Central memory CD8-positive, alpha-beta T cell (primary cell): ENCODE measurements at regions not wholly inside any gene's neighbourhood (a gene's known extent, or its start where the extent isn't known, plus 50 kb on each side); places are given as distances from the start of the nearest gene placed in this dataset.

Experiments used
- ATAC-seq: fragments of 150-1000 bp; cut with Tn5 transposase; replicated peaks from 2 replicates; pipeline ENCODE4 v1.10.0; 2022; ENCODE audit warnings: mild to moderate bottlenecking, moderate FRiP score, moderate number of reproducible peaks; ENCODE audit not compliant: poor library complexity, severe bottlenecking; ENCODE audit errors: extremely low read depth
- DNase-seq, 2 donors: peaks; one replicate each; pipeline ENCODE4 v3.0.0; 2021; ENCODE audit warnings: low spot score in 2 of 2
- H3K27ac Mint-ChIP-seq: one replicate; pipeline ENCODE4 v1.8.0; 2022; ENCODE audit warnings: low read depth, mild to moderate bottlenecking, moderate library complexity, mixed read lengths
- H3K27me3 Mint-ChIP-seq: one replicate; pipeline ENCODE4 v1.8.0; 2022; ENCODE audit warnings: mixed read lengths
- H3K36me3 Mint-ChIP-seq: one replicate; pipeline ENCODE4 v1.8.0; 2022; ENCODE audit warnings: mild to moderate bottlenecking, moderate library complexity, mixed read lengths; ENCODE audit not compliant: insufficient read depth
- H3K4me1 Mint-ChIP-seq: one replicate; pipeline ENCODE4 v1.8.0; 2022; ENCODE audit warnings: mixed read lengths
- H3K4me3 Mint-ChIP-seq: one replicate; pipeline ENCODE4 v1.8.0; 2022; ENCODE audit warnings: mild to moderate bottlenecking, moderate library complexity, mixed read lengths
- H3K9me3 Mint-ChIP-seq: one replicate; pipeline ENCODE4 v1.8.0; 2022; ENCODE audit warnings: mixed read lengths

DNA sequence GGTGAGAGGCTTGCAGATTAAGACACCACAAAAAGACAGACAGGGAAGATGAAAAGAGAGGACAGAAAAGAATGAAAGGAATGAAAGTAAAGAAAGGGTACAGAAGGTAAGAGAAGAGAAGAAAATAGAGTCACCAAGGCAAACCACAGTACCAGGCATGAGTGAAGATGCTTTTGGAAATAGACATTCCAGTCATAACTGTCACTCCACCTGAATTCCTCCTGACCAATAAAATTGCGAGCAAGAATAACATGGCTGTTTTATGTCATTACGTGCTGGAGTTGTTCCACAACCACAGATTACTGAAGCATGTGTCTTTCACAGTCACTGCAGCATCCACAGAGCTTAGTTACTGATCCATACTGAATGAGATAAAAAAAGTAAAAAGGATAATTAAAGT is 864.9 kb upstream of the SLIT2 start:
- DNase-seq (no peak), ATAC-seq (no peak)
- Mint-ChIP-seq H3K27me3 (no peaks in the 10 kb centered on the region), H3K36me3 (no peaks in the 10 kb centered on the region), H3K4me1 (no peaks in the 10 kb centered on the region), H3K27ac (no peak overlapping the region), H3K9me3 (peaks cover 51% of the 10 kb centered on the region), H3K4me3 (no peak overlapping the region)

GRCh38 chr4:19382993-19383756 is 868.5 kb upstream of the SLIT2 start:
- no peaks in the 10 kb centered on the region for H3K4me1 Mint-ChIP-seq
- no peak overlapping the region for H3K27ac Mint-ChIP-seq
- H3K36me3 Mint-ChIP-seq, result no peaks in the 10 kb centered on the region
- H3K27me3 Mint-ChIP-seq, result no peaks in the 10 kb centered on the region
- ATAC-seq, result no peak
- H3K4me3 Mint-ChIP-seq, result no peak overlapping the region
- peaks cover 39% of the 10 kb centered on the region for H3K9me3 Mint-ChIP-seq
- DNase-seq, result no peak

GRCh38 chr4:19381068-19381467 is 870.6 kb upstream of the SLIT2 start:
- Mint-ChIP-seq H3K4me1 (no peaks in the 10 kb centered on the region), H3K36me3 (no peaks in the 10 kb centered on the region), H3K27me3 (no peaks in the 10 kb centered on the region), H3K4me3 (no peak overlapping the region), H3K27ac (no peak overlapping the region), H3K9me3 (peaks cover 36% of the 10 kb centered on the region)
- no peak for ATAC-seq
- no peak for DNase-seq

DNA sequence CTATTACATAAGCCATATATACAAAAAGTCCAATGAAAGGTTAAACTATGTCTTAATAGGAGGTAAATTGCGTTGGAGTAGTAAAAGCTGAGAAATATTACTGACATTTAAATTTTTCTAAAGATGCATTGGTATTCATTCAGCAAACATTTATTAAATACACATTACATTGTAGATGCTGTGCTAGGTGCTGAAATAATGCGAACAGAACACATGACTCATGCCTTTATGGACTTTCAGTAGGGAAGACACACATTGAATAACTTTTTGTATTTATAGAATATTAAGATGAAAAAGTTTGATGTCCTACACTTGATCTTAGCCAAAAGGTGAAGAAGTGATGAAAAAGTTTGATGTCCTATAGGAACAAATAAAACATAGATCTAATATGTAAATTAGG is 871.1 kb upstream of the SLIT2 start:
- no peak overlapping the region for H3K27ac Mint-ChIP-seq
- no peaks in the 10 kb centered on the region for H3K4me1 Mint-ChIP-seq
- no peak overlapping the region for H3K4me3 Mint-ChIP-seq
- DNase-seq (no peak), ATAC-seq (no peak)
- H3K36me3 Mint-ChIP-seq, result no peaks in the 10 kb centered on the region
- no peaks in the 10 kb centered on the region for H3K27me3 Mint-ChIP-seq
- peaks cover 40% of the 10 kb centered on the region for H3K9me3 Mint-ChIP-seq

- DNase-seq, result no peak
- no peak for ATAC-seq
- H3K4me3 Mint-ChIP-seq, result no peak overlapping the region
Observed at GRCh38 chr4:19379191-19379708, 872.5 kb upstream of the SLIT2 start.

GRCh38 chr4:19375931-19376330 is 875.8 kb upstream of the SLIT2 start:
- DNase-seq (no peak), ATAC-seq (no peak)
- Mint-ChIP-seq H3K36me3 (no peaks in the 10 kb centered on the region), H3K4me1 (no peaks in the 10 kb centered on the region), H3K4me3 (no peak overlapping the region), H3K27ac (no peak overlapping the region), H3K9me3 (peaks cover 24% of the 10 kb centered on the region), H3K27me3 (no peaks in the 10 kb centered on the region)

More at GRCh38 chr4:19379191-19379708, 872.5 kb upstream of the SLIT2 start:
- Mint-ChIP-seq H3K36me3 (no peaks in the 10 kb centered on the region), H3K4me1 (no peaks in the 10 kb centered on the region), H3K27ac (no peak overlapping the region), H3K27me3 (no peaks in the 10 kb centered on the region), H3K9me3 (peaks cover 38% of the 10 kb centered on the region)

DNA sequence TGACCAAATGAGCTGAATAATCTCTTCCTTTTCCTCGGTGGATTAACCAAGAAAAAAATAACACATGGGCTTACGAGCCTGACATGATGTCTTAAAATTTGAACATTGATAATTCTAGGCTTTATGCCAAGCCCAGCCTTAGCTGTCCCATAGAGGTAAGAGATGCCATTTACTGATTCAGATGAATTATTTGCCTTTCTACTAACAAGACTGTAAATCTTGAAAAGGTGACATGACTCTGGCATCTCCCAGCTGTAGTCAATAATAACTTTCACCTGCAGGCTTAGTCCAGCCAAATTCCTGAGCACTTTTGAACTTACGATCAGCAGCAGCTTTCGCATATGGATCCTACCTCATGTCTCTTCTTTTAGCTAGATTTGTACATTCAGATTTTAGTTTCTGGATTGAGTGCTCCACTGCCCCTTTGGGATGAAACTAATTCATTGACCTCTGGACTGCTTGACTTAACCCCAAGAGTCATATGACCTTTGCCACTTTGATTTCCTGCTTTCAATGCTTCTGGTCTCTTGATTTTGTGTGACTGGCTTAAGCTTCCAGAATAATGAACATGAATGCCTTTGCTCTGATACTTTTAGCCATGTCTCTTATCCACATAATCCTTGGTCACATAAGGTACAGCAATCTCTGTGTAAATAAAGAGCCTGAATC is 876.4 kb upstream of the SLIT2 start:
- ATAC-seq (no peak), DNase-seq (no peak)
- Mint-ChIP-seq H3K27me3 (no peaks in the 10 kb centered on the region), H3K4me1 (no peaks in the 10 kb centered on the region), H3K27ac (no peak overlapping the region), H3K36me3 (no peaks in the 10 kb centered on the region), H3K9me3 (peaks cover 20% of the 10 kb centered on the region), H3K4me3 (no peak overlapping the region)

- H3K27ac Mint-ChIP-seq, result no peak overlapping the region
- peaks cover 24% of the 10 kb centered on the region for H3K9me3 Mint-ChIP-seq
- H3K27me3 Mint-ChIP-seq, result no peaks in the 10 kb centered on the region
- no peaks in the 10 kb centered on the region for H3K4me1 Mint-ChIP-seq
- ATAC-seq (no peak), DNase-seq (no peak)
- no peak overlapping the region for H3K4me3 Mint-ChIP-seq
- no peaks in the 10 kb centered on the region for H3K36me3 Mint-ChIP-seq
Observed at GRCh38 chr4:19372390-19372789, 879.3 kb upstream of the SLIT2 start.

DNA sequence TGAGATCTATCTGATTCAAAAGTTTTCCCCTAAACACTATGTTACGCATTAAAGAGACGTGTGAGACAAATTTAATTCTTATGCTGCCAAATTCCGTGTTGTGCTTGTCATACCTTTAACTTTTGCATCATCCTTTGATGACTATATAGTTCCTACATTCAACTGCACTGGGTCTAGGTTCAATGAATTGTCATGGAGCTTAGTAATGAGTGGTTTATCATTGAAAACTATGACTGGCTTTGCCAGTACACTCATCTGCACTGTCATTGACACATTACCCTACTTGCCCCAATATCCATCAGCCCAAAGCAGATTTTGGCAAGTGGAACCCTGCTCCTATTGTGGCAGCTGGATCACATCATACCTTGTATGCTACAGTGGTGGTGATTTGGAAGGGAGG is 882.9 kb upstream of the SLIT2 start:
- DNase-seq, result no peak
- no peak overlapping the region for H3K27ac Mint-ChIP-seq

GRCh38 chr4:19366916-19367315 is 884.8 kb upstream of the SLIT2 start:
- no peak for DNase-seq
- ATAC-seq, result no peak

More for the DNA sequence above, 882.9 kb upstream of the SLIT2 start:
- Mint-ChIP-seq H3K4me1 (no peaks in the 10 kb centered on the region), H3K36me3 (no peaks in the 10 kb centered on the region), H3K27me3 (no peaks in the 10 kb centered on the region), H3K4me3 (no peak overlapping the region), H3K9me3 (peaks cover 23% of the 10 kb centered on the region)
- ATAC-seq, result no peak

DNA sequence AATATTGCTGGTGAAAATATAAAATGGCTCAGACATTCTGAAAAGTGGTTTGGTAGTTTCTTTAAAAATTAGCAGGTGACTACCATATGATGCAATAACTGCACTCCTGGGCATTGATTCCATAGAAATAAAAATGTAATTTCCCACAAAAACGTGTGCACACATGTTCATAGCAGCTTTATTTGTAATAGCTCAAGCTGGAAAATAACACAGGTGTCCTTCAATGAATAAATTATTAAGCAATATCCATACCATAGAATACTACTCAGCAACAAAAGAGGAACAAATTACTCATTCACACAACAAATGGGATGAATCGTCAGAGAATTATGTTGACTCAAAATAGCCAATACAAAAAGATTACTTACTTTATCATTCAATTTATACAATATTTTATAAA is 893.7 kb upstream of the SLIT2 start:
- no peak for ATAC-seq
- H3K27ac Mint-ChIP-seq, result no peak overlapping the region
- no peaks in the 10 kb centered on the region for H3K27me3 Mint-ChIP-seq
- H3K4me3 Mint-ChIP-seq, result no peak overlapping the region
- H3K9me3 Mint-ChIP-seq, result peaks cover 23% of the 10 kb centered on the region
- DNase-seq, result no peak
- no peaks in the 10 kb centered on the region for H3K4me1 Mint-ChIP-seq
- no peaks in the 10 kb centered on the region for H3K36me3 Mint-ChIP-seq

More at GRCh38 chr4:19366916-19367315, 884.8 kb upstream of the SLIT2 start:
- H3K4me3 Mint-ChIP-seq, result no peak overlapping the region
- no peaks in the 10 kb centered on the region for H3K27me3 Mint-ChIP-seq
- H3K36me3 Mint-ChIP-seq, result no peaks in the 10 kb centered on the region
- no peak overlapping the region for H3K27ac Mint-ChIP-seq
- H3K4me1 Mint-ChIP-seq, result no peaks in the 10 kb centered on the region
- H3K9me3 Mint-ChIP-seq, result peaks cover 17% of the 10 kb centered on the region

DNA sequence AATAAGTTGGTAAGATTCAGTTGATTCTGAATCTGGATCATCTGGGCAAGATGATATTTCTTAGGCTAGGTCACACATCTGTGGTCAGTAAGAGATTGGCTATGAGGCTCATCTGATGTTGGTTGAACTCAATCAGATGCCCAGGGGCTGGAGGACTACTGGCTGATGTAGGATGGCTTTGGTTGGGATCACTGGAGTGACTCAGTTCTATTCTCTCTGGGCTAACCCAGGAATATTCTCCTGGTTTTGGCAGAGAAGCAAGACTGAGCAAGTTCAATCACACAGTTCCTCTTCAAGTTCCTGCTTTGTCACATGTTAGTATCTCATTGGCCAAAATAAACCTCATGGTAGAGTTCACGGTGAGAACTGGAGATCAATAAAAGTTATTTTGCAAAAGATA is 902.3 kb upstream of the SLIT2 start:
- Mint-ChIP-seq H3K4me3 (no peak overlapping the region), H3K9me3 (peaks cover 17% of the 10 kb centered on the region), H3K27ac (no peak overlapping the region), H3K4me1 (no peaks in the 10 kb centered on the region), H3K27me3 (no peaks in the 10 kb centered on the region), H3K36me3 (no peaks in the 10 kb centered on the region)
- ATAC-seq (no peak), DNase-seq (no peak)

DNA sequence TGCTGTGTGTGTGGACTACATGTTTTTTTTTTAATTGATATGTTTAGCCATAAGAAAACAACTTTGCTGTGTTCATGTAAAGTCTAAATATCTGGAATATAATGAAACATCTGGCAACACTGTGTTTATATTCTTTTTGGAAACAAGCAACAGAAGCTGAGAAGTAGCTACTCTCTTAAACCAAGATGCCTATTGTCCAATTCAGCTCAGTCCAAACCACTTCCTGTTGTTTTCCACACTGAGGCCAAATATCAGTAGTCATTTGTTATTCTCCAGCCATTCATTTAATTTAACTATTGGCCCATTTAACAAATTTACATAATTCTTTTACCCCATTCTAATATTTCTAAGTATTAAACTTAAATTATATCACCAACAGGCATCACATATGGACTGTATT is 903.0 kb upstream of the SLIT2 start:
- ATAC-seq (no peak), DNase-seq (no peak)
- Mint-ChIP-seq H3K36me3 (no peaks in the 10 kb centered on the region), H3K4me3 (no peak overlapping the region), H3K27ac (no peak overlapping the region), H3K9me3 (peaks cover 16% of the 10 kb centered on the region), H3K27me3 (no peaks in the 10 kb centered on the region), H3K4me1 (no peaks in the 10 kb centered on the region)
